HG02798 (cell line): ENCODE measurements at regions not wholly inside any gene's neighbourhood (a gene's known extent, or its start where the extent isn't known, plus 50 kb on each side); places are given as distances from the start of the nearest gene placed in this dataset.

Source experiments
- ATAC-seq: cut with Tn5 transposase; IDR thresholded peaks from one replicate; pipeline ENCODE4 v1.9.1; 2021; ENCODE audit warnings: mild to moderate bottlenecking; ENCODE audit not compliant: unreplicated experiment, poor library complexity

GRCh38 chr10:45239642-45240041 lies 75.8 kb downstream of the OR13A1 start:
- ATAC-seq = no peak

GRCh38 chr10:45241865-45242520 lies 73.4 kb downstream of the OR13A1 start:
- no peak for ATAC-seq

- no peak for ATAC-seq
Observed at GRCh38 chr10:45243261-45243660, 72.1 kb downstream of the OR13A1 start.

- no peak for ATAC-seq
Observed at GRCh38 chr10:45246522-45246921, 68.9 kb downstream of the OR13A1 start.

- peak; percentile 81 for ATAC-seq
Observed at GRCh38 chr10:45249978-45250693, 65.3 kb downstream of the OR13A1 start.

GRCh38 chr10:45250694-45251075 lies 64.7 kb downstream of the OR13A1 start:
- ATAC-seq = peak; percentile 1
